ENCODE measurements at regions not wholly inside any gene's neighbourhood (a gene's known extent, or its start where the extent isn't known, plus 50 kb on each side); places are given as distances from the start of the nearest gene placed in this dataset.
"Not testable (repeated sequence)": the region's sequence is repeated elsewhere in the genome, so short reads cannot be mapped to it uniquely, and the experiment has no call there.

DNA sequence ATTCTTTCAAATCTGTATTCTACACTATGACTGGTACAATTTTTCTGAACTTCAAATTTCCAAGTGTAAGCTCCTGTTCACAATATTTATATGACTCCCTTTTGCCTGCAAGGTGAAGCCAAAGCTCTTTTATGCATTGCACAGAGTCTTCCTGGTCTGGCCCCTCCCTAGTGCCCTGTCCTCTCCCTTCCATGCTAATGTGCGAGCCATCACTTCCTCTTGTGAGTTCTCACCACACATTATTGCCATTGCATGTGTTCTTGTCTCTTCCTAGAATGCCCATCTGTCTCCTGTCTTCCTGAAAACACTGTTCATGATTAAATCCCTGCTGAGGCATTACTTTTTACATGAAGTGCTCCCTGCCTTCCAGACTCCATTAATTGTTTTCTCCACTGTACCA, 169.9 kb downstream of the MC4R start:
- no peak for DNase-seq

DNA sequence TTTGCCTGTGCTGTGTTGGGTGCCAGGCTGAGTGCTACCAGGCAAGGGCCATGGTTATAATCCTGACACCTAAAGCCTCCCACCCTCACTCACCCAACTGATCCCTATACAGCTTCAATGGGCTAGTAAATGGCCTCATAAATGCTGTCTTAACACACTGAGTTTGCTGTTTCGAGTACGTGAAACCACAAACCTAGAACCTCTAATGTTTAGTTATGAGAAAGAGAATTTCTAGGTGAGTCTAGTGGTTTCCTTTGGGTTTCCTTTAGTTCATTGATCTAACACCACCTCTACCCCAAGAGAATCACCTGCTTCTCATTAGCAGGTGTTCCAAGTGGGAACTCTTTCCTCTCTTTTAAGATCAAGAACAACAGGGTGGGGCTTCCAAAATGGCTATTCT, 172.0 kb downstream of the MC4R start:
- DNase-seq: no peak

GRCh38 chr18:60199505-60199904, 173.1 kb downstream of the MC4R start:
- DNase-seq: no peak

DNA sequence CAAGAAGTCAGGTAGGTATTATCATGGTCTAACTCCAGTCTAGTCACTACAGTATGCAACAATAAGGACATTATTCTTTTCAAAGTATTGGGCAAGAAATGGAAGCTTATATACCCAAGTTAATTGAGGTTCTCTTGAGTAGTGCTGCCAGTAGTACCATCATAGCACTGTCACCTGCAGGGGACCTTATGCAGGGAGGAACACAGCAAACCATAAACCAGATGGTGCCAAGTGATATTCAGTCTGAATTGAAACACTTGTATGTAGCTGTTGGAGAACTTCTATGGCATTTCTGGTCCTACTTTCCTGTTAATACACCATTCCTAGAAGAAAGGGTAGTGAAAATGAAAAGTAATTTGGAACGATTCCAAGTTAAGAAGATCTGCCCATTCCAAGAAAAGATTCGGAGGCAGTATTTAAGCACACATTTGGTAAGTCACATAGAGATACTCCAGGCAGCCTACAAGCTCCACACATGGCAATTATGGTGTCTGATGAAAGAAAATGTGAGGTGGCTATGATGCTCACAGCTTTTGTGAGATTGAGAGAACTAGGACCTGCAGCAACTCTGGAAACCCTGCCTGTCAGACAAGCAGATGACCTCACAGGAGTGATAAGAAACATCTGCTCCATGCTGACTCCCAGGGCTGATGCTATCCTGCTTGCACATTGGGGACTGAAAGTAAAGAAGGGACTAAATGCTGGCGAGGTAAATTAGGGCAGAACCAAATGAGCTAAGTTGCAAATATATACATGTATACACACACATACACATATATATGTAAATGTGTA, 174.7 kb downstream of the MC4R start:
- no peak for DNase-seq

DNA sequence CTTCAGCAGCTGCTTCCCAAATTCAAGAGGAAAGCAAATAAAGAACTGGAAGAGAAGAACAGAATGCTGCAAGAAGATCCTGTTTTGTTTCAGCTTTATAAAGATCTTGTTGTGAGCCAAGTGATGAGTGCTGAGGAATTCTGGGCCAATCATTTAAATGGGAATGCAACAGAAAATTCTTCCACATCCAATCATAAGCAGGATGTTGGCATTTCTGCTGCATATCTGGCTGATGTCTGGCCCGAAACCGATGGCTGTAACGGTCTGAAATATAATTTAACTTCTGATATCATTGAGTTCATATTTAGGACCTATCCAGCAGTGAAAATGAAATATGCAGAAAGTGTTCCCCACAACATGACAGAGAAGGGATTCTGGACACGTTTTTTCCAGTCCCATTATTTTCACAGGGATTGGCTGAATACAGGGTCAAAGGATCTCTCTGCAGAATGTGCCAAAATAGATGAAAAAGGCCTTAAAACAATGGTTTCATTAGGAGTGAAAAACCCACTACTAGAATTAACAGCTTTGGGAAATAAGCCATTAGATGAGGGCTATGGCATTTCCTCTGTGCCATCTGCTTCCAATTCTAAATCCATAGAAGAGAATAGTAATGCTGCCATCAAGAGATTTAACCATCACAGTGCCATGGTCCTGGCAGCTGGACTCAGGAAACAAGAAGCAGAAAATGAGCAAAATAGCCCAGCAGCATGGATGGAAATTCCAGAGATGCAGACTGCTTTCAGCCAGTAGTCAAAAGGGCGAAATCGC, 175.6 kb downstream of the MC4R start:
- no peak for DNase-seq

DNA sequence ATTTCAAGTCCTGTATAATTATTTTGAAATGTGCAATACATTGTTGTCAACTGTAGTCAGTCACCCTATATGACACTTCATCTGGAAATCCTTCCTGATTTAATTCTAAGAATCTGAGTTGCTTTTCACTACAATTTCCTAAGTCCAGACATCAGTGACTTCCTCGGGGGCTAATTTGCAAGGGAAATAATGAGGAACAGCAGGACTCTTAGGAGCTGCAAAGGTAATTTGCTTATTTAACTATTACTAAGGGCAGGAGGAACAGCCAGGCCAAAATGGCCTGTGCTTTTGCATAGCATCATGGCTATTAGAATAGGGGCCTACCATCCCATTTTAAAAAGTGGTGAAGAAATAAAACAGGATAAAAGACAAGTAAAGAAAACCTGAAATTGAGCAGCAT, 178.8 kb downstream of the MC4R start:
- DNase-seq: no peak

GRCh38 chr18:60191926-60192325, 180.6 kb downstream of the MC4R start:
- peak; percentile 22 for DNase-seq

DNA sequence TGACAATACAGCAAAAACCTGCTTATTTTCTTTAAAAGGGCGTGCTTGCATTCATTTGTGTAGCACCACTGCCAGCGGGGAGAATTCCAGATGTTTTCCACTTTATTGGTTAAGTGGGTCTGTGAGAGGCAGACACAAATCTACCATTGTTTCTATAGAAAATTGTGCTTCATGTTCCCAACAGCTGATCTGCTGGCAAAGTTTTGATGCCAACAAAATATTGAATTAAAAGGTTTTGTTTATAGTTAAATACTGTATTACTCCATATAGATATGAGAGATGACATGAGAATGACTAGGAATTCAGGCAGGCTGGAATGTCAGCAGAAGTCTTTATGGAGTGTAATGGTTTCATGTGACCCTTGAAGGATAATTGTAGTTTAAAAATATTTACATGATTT, 182.7 kb downstream of the MC4R start:
- DNase-seq: no peak

DNA sequence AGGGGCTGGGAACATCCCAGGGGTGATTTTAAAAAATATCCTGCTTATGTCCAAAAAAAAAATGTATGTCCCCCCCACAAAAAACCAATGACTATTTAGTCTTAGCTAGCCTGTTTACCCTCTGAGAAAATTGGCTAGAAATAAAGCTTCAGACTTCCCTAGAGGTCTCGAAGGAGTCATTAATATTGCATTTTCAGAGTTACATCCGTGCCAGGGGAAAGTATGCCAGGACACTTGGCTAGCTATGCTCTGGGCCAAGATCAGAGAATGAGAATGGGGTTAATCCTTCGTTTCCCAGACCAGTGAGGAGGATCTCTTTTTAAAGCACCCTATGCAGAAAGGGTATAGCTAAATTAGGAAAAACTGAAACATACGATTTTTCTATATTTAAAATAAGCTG, 183.6 kb downstream of the MC4R start:
- no peak for DNase-seq

DNA sequence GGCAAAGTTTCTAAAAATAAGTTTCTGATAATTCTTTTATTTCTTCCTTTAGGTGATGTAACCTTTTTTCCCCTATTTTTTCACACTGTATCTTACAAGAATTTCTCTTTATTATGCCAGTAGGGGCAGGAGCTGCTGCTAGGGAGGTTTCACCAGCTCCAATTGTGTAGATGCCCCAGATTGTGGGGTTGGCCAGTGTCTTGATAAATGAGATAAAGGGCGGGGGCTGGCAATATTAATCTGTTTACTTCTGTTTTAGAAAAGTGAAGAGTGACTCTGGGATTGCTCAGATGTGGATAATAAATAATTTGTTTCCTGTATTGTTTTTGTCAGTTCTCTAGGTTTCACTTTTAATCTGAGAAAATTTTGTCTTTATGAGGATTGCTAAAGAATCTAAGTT, 190.4 kb downstream of the MC4R start:
- no peak for DNase-seq

GRCh38 chr18:60180671-60181070, 191.9 kb downstream of the MC4R start:
- DNase-seq: no peak

DNA sequence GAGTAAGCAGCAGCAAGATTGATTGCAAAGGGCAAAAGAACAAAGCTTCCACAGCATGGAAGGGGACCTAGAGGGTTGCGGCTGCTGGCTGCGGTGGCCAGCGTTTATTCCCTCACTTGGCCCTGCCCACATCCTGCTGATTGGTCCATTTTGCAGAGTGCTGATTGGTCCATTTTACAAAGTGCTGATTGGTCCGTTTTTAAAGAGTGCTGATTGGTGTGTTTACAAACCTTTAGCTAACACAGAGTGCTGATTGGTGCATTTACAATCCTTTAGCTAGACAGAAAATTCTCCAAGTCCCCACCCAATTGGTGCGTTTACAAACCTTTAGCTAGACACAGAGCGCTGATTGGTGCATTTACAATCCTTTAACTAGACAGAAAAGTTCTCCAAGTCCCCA, 194.4 kb downstream of the MC4R start:
- DNase-seq: not testable (repeated sequence)

DNA sequence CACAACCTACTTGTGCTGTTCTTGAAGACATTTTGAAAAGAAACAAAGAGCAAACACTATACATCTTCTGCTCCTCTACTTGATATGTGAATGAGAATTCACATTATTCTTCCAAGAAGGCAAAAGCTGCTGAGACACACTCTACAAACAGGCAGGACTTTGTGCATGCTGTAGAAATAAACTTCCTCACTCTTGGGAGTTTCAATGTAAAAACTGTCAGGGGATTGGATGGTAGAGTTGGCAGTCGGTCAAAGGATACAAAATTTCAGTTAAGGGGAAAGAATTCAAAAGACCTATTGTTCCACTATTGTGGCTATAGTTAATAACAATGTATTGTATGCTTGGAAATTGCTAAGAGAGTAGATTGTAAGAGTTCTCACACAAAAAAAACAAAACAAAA, 196.3 kb downstream of the MC4R start:
- peak; percentile 0 for DNase-seq

DNA sequence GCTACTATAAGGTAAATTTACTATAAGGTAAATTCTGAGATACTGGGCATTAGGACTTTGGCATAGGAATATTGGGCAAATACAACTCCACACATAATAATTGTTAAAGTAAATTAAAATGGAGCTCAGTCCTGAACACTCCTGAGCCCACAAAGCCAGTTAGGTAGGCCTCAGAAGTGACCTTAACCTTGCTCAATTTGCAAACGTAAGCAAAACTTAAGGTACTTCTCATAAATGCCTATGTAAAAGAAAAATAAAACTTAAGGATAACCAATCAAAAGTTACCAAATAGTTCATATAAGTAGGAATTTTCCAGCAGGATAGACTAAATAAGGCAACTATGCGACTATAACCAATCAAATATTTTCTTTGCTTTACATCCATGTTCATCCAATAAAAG, 197.7 kb downstream of the MC4R start:
- no peak for DNase-seq

DNA sequence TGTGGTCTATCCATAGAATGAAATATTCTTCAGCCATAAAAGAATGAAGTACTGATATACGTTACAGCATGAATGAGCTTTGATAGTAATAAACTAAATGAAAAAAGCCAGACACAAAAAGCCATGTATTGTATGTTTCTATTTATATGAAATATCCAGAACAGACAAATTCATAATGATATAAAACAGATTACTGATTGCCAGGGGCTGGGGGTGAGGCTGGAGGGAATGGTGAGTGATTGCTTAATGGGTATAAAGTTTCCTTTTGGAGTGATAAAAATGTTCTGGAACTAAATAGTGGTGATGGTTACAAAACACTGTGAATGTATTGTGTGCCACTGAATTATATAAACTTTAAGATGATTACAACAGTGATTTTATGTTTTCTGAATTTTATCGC, 200.5 kb downstream of the MC4R start:
- DNase-seq: no peak

DNA sequence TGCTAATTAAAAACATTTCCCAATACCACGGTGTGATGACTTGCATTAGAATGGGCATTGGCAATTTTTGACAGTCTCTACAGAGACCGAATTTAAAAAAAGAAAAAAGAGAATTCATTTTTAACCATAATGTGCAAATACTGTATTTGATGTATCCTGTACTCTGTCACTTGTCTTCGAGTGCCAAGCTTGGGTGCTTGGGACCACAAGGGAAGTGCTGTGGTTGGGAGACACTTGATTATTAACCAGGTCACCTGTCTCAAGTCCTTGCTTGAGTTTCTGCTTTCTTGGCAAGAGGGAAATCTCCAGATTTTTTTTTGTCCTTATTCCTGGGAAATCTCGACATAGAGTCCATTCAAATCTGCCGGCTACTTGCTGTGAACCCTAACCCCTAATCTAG, 209.0 kb downstream of the MC4R start:
- DNase-seq: no peak

GRCh38 chr18:60162388-60162787, 210.2 kb downstream of the MC4R start:
- no peak for DNase-seq

DNA sequence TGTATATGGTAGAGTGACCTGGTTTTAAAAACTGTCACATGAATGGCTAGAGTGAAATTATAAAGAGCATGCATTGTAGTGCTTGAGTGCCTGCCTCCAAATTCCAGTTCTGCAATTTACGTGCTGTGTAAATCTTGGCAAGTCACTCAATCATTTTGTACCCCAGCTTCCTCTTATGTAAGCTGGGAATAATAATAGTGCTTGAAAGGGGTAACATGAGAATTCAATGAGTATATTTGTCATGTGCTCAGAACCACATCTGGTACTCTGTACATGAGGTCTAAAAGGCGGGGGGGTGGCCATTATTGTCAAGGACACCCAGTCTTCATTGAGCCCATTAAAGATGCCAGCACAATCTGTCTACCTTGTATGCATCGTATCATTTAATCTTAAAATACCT, 214.8 kb downstream of the MC4R start:
- no peak for DNase-seq

DNA sequence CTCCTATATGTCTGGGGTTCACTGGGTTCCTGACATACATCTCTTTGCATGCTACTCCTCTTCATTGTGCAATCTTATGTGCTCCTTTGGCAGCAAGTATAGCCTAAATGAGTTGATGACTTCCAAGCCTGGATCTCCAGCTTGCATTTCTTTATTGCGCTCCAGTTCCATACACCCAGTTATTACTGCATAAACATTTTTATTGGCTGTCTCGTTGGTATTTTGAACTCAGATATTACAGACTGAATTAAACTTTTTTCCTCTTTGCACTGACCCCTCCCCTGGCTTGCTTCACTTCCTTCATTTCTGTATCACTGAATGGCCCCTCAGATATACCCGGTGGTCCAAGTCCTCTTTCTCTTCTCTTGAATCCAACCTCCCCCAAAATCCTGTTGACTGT, 219.2 kb downstream of the MC4R start:
- no peak for DNase-seq

DNA sequence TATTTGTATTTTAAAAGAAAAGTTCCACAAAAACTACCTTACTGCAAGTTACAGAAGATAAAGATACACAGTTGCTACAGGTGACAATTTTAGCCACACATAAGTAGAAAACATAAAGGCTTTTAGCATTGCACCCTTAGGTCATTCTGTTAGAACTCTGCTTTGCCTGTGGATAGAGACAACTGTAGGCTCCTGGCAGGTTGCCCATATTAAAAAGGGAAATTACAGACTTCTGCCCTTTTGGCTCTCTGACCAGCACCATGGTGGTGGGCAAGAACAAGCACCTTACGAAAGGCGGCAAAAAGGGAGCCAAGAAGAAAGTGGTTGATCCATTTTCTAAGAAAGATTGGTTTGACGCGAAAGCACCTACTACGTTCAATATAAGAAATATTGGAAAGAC, 223.3 kb downstream of the MC4R start:
- no peak for DNase-seq

- DNase-seq: no peak
Observed at GRCh38 chr18:60147323-60147722, 225.3 kb downstream of the MC4R start.

- DNase-seq: no peak
Observed at GRCh38 chr18:60146220-60146960, 226.2 kb downstream of the MC4R start.

DNA sequence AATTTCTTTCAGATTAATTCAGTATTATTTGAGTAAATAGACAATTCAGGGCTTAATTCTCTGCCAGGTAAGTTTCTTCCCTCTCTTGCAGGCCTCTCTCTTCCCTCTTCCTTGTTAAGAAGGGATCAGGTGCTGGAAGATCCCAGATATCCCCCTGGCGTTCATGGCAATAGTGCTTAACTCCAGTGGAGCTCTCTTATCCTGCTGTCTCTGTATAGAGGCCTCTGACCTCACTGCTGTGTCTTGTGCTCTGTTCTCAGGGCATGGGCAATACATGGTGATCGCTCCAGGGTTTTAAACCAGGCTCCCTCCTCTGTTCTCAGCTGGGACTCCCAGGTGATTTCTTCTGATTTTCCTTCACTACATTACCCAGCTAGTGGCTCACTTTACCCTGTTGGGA, 226.8 kb downstream of the MC4R start:
- DNase-seq: no peak

DNA sequence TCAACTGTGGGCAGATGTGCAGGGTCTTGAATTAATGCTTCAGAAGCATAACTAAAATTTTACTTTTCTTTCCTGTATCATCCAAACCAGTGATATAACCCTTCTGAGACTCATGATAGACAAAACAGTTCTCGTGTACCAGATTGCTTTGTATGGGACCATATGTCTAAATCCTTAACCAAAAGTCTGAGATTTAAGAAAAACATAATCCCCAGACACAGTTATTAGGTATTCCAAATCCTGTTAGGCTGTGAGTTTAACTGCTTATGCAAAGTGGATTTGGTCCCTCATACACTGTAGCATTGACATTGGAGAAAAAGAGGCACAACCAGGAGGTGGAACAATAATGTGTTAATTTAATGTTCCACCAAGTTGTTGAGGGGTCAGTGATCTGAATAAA, 235.0 kb downstream of the PMAIP1 start:
- no peak for DNase-seq
